ENCODE measurements at regions not wholly inside any gene's neighbourhood (a gene's known extent, or its start where the extent isn't known, plus 50 kb on each side); places are given as distances from the start of the nearest gene placed in this dataset.
"Not testable (repeated sequence)": the region's sequence is repeated elsewhere in the genome, so short reads cannot be mapped to it uniquely, and the experiment has no call there.

GRCh38 chr12:11539156-11539555, 110.3 kb upstream of the ETV6 start:
- no peak for DNase-seq (ENCODE audit: low spot score)

GRCh38 chr12:11540156-11540555, 109.3 kb upstream of the ETV6 start:
- DNase-seq (ENCODE audit: low spot score) = no peak

GRCh38 chr12:11540615-11541310, 108.7 kb upstream of the ETV6 start:
- no peak for DNase-seq (ENCODE audit: low spot score)

- DNase-seq (ENCODE audit: low spot score) = no peak
Measured at GRCh38 chr12:11542599-11542998, 106.9 kb upstream of the ETV6 start.

GRCh38 chr12:11543457-11544158, 105.9 kb upstream of the ETV6 start:
- no peak for DNase-seq (ENCODE audit: low spot score)

- no peak for DNase-seq (ENCODE audit: low spot score)
Measured at GRCh38 chr12:11545484-11546330, 103.8 kb upstream of the ETV6 start.

- not testable (repeated sequence) for DNase-seq (ENCODE audit: low spot score)
Measured at GRCh38 chr12:11546582-11547270, 102.7 kb upstream of the ETV6 start.

- DNase-seq (ENCODE audit: low spot score) = not testable (repeated sequence)
Measured at GRCh38 chr12:11547271-11547646, 102.2 kb upstream of the ETV6 start.

GRCh38 chr12:11549119-11549518, 100.4 kb upstream of the ETV6 start:
- no peak for DNase-seq (ENCODE audit: low spot score)

GRCh38 chr12:11553871-11554533, 95.5 kb upstream of the ETV6 start:
- DNase-seq (ENCODE audit: low spot score) = peak; percentile 83

- DNase-seq (ENCODE audit: low spot score) = no peak
Measured at GRCh38 chr12:11555195-11555594, 94.3 kb upstream of the ETV6 start.

- no peak for DNase-seq (ENCODE audit: low spot score)
Measured at GRCh38 chr12:11555743-11556625, 93.5 kb upstream of the ETV6 start.

GRCh38 chr12:11556682-11557081, 92.8 kb upstream of the ETV6 start:
- DNase-seq (ENCODE audit: low spot score) = no peak

GRCh38 chr12:11559626-11560340, 89.7 kb upstream of the ETV6 start:
- DNase-seq (ENCODE audit: low spot score) = no peak

GRCh38 chr12:11561411-11561810, 88.1 kb upstream of the ETV6 start:
- no peak for DNase-seq (ENCODE audit: low spot score)

GRCh38 chr12:11563785-11564739, 85.4 kb upstream of the ETV6 start:
- DNase-seq (ENCODE audit: low spot score) = no peak

GRCh38 chr12:11564984-11565651, 84.4 kb upstream of the ETV6 start:
- no peak for DNase-seq (ENCODE audit: low spot score)

GRCh38 chr12:11565752-11566151, 83.7 kb upstream of the ETV6 start:
- no peak for DNase-seq (ENCODE audit: low spot score)

Data from GM03348 (cell line).